ENCODE measurements at regions not wholly inside any gene's neighbourhood (a gene's known extent, or its start where the extent isn't known, plus 50 kb on each side); places are given as distances from the start of the nearest gene placed in this dataset.
"Not testable (repeated sequence)": the region's sequence is repeated elsewhere in the genome, so short reads cannot be mapped to it uniquely, and the experiment has no call there.

- DNase-seq, result no peak
Observed at GRCh38 chr10:78441694-78442093, 408.0 kb downstream of the RPS24 start.

GRCh38 chr10:78442836-78443550 lies 409.3 kb downstream of the RPS24 start:
- no peak for DNase-seq

GRCh38 chr10:78443900-78444571 lies 410.4 kb downstream of the RPS24 start:
- no peak for DNase-seq

- DNase-seq, result not testable (repeated sequence)
Observed at GRCh38 chr10:78444741-78445140, 411.1 kb downstream of the RPS24 start.

GRCh38 chr10:78445308-78445707 lies 411.6 kb downstream of the RPS24 start:
- no peak for DNase-seq

- no peak for DNase-seq
Observed at GRCh38 chr10:78448470-78448869, 414.8 kb downstream of the RPS24 start.

- DNase-seq, result no peak
Observed at GRCh38 chr10:78448994-78449418, 415.3 kb downstream of the RPS24 start.

GRCh38 chr10:78449554-78449953 lies 415.9 kb downstream of the RPS24 start:
- no peak for DNase-seq

- no peak for DNase-seq
Observed at GRCh38 chr10:78450239-78450638, 416.6 kb downstream of the RPS24 start.

- DNase-seq, result no peak
Observed at GRCh38 chr10:78450807-78451485, 417.3 kb downstream of the RPS24 start.

- no peak for DNase-seq
Observed at GRCh38 chr10:78451592-78451991, 417.9 kb downstream of the RPS24 start.

- no peak for DNase-seq
Observed at GRCh38 chr10:78454123-78454645, 420.5 kb downstream of the RPS24 start.

- no peak for DNase-seq
Observed at GRCh38 chr10:78455236-78455635, 421.6 kb downstream of the RPS24 start.

GRCh38 chr10:78455811-78456210 lies 422.1 kb downstream of the RPS24 start:
- no peak for DNase-seq

GRCh38 chr10:78456649-78457400 lies 423.2 kb downstream of the RPS24 start:
- DNase-seq, result no peak

- no peak for DNase-seq
Observed at GRCh38 chr10:78457804-78458482, 424.3 kb downstream of the RPS24 start.

GRCh38 chr10:78458983-78459638 lies 425.4 kb downstream of the RPS24 start:
- no peak for DNase-seq

- DNase-seq, result no peak
Observed at GRCh38 chr10:78459639-78460037, 426.0 kb downstream of the RPS24 start.

GRCh38 chr10:78460204-78460603 lies 426.5 kb downstream of the RPS24 start:
- no peak for DNase-seq

- DNase-seq, result no peak
Observed at GRCh38 chr10:78461333-78461732, 427.7 kb downstream of the RPS24 start.

- no peak for DNase-seq
Observed at GRCh38 chr10:78462176-78462575, 428.5 kb downstream of the RPS24 start.
